NB4 (cell line): ENCODE measurements at regions not wholly inside any gene's neighbourhood (a gene's known extent, or its start where the extent isn't known, plus 50 kb on each side); places are given as distances from the start of the nearest gene placed in this dataset.
"Not testable (repeated sequence)": the region's sequence is repeated elsewhere in the genome, so short reads cannot be mapped to it uniquely, and the experiment has no call there.

Experiments
- DNase-seq: peaks from one replicate; pipeline ENCODE4 v3.0.0; 2010; ENCODE audit warnings: low read depth
- H3K4me3 ChIP-seq: one replicate; pipeline ENCODE4 v1.5.1; 2011; ENCODE audit warnings: mild to moderate bottlenecking, low read depth, low read length, moderate library complexity
- CTCF ChIP-seq: IDR thresholded peaks from one replicate; pipeline ENCODE4 v1.5.1; 2012; ENCODE audit warnings: low read depth, low read length
- MAX ChIP-seq: IDR thresholded peaks from 2 replicates; pipeline ENCODE4 v1.6.1; 2011; ENCODE audit warnings: low read depth, low read length
- MYC ChIP-seq: IDR thresholded peaks from 2 replicates; pipeline ENCODE4 v1.6.1; 2011; ENCODE audit warnings: low read depth, low read length
- POLR2A ChIP-seq: IDR thresholded peaks from 2 replicates; pipeline ENCODE4 v1.6.1; 2011; ENCODE audit warnings: mild to moderate bottlenecking; ENCODE audit not compliant: insufficient read length; ENCODE audit errors: extremely low read depth

DNA sequence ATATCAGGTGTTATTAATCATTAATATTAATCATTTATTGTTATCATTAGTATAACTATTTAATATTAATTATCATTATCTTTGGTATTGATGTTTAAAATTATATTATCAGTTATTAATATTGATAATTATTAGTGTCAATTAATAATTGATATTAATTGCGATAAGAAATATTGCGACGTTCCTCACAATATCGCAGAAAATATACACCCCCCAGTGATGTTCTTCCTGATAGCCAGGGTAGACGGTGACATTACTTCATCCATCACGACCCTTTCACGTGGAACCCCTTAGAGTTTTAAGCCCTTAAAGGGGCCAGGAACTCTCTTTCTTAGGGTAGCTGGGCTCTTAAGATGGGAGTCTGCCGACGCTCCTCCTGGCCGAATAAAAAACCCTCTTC is 98.6 kb upstream of the OSBPL11 start:
- H3K4me3 ChIP-seq = no peak overlapping the region
- DNase-seq = no peak
- TF ChIP-seq POLR2A (no peak), MAX (no peak), CTCF (no peak), MYC (no peak)

DNA sequence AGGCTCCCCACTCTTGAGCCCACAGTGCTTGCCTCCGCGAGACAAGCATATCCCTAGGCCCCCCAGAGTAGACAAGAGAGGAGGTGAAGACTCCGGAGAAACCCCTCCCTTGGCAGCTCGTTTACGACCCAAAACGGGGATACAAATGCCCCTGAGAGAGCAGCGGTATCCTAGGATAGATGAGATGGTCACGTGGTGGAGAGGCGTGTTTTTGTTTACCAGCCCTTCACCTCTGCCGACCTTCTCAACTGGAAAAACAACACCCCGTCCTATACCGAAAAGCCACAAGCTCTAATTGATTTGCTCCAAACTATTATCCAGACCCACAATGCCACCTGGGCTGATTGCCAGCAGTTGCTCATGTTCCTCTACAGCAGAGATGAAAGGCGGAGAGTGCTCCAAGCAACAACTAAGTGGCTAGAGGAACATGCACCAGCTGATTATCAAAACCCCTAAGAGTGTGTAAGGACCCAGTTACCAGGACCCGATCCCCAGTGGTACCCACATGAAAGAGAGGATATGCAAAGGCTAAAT is 99.5 kb upstream of the OSBPL11 start:
- H3K4me3 ChIP-seq = no peak overlapping the region
- TF ChIP-seq MAX (no peak), CTCF (no peak), POLR2A (no peak), MYC (no peak)
- DNase-seq = no peak

- no peak overlapping the region for H3K4me3 ChIP-seq
- TF ChIP-seq MAX (no peak), POLR2A (no peak), MYC (no peak), CTCF (no peak)
- DNase-seq = no peak
These were observed 100.4 kb upstream of the OSBPL11 start for GRCh38 chr3:125695688-125696087.

- not testable (repeated sequence) for DNase-seq, H3K4me3 ChIP-seq
These were observed 101.8 kb upstream of the OSBPL11 start for GRCh38 chr3:125697126-125697525.

- not testable (repeated sequence) for H3K4me3 ChIP-seq, DNase-seq
These were observed 102.8 kb upstream of the OSBPL11 start for GRCh38 chr3:125697979-125698640.

DNA sequence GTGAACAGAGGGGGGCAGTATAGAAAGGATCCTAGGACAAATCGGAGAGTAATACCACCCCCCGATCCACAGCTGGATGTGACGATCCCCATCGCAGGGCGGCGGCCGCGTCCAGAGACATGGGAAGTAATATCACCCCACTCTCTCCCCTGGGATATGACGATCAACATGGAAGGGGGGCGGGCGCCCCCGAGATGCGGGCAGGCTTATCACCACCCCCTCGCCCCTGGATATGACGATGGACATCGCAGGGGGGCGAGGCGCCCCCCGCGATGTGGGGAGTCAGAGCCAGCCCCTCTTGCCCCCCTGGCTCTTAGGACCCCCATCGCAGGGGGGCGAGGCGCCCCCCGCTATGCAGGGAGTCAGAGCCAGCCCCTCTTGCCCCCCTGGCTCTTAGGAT is 120.4 kb upstream of the OSBPL11 start:
- H3K4me3 ChIP-seq = no peak overlapping the region
- DNase-seq = no peak
- TF ChIP-seq CTCF (no peak), POLR2A (no peak), MYC (no peak), MAX (no peak)

DNA sequence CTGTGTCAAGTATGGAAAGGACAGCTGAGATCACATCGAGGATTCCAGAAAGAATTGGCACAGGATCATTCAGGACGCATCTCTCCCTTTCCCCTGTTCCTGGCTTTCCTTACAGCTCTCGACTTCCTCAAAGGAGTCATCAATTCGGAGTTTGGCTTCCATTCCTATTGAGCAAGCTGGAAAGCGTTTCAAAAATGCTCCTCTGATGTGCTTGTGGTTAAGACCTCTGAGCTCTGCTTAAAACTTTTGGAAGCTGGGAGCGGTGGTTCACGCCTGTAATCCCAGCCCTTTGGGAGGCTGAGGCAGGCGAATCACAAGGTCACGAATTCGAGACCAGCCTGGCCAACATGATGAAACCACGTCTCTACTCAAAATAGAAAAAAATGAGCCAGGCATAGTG is 136.9 kb upstream of the OSBPL11 start:
- H3K4me3 ChIP-seq, DNase-seq: not testable (repeated sequence)

- H3K4me3 ChIP-seq, DNase-seq: not testable (repeated sequence)
These were observed 146.9 kb upstream of the OSBPL11 start for GRCh38 chr3:125741991-125742718.

DNA sequence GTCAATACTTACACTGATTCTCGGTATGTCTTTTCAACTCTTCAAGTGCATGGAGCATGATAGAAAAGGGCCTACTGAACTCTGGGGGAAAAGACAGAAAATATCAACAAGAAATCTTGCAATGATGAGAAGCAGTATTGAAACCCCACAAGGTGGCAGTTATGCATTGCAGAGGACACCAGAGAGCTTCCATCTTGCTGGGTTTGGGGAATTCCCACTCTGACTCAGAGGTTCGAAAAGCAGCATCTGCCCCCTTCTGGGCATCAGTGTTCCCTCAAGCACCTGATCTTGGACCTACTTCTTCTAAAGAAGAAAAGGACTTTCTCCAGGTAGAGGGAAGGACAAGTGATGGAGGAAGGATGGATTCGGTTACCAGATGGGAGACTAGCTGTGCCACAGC is 147.5 kb upstream of the OSBPL11 start:
- H3K4me3 ChIP-seq = not testable (repeated sequence)
- DNase-seq = peak; percentile 46

DNA sequence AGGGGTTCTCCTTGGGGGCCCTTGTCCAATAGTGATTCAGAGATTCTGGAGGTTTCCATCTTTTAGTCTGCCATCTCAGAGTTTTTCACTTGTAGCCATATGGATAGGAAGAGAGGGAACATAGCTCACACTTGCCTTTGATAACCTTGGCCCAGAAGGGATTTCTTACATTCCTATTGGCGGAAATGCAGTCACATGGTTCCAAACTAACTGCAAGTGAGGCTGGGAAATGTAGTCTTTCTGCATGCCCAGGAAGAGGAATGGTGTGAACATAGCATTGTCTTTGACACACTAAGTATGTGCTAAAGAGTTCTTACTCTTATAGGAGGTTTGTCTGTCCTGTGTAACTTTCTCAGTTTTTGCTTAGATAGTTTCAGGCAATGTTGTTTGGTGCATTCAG is 161.8 kb upstream of the OSBPL11 start:
- DNase-seq = peak; percentile 2
- H3K4me3 ChIP-seq = not testable (repeated sequence)

DNA sequence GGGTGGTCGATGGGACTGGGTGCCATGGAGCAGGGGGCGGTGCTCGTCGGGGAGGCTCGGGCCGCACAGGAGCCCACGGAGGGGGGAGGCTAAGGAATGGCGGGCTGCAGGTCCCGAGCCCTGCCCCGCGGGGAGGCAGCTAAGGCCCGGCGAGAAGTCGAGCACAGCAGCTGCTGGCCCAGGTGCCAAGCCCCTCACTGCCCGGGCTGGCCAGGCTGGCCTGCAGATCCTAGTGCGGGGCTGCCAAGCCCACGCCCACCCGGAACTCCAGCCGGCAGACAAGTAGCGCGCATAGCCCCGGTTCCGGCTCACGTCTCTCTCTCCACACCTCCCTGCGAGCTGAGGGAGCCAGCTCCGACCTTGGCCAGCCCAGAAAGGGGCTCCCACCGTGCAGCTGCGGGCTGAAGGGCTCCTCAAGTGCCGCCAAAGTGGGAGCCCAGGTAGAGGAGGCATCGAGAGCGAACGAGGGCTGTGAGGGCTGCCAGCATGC is 163.4 kb upstream of the OSBPL11 start:
- H3K4me3 ChIP-seq, DNase-seq: not testable (repeated sequence)

- H3K4me3 ChIP-seq, DNase-seq: not testable (repeated sequence)
These were observed 167.3 kb upstream of the OSBPL11 start for GRCh38 chr3:125762601-125763000.
